CD4-positive, alpha-beta memory T cell (primary cell): ENCODE measurements at regions not wholly inside any gene's neighbourhood (a gene's known extent, or its start where the extent isn't known, plus 50 kb on each side); places are given as distances from the start of the nearest gene placed in this dataset.

Experiments used
- CTCF ChIA-PET: fragments of 350-600 bp; sonication (Branson Sonifier 250); formaldehyde crosslinking; loops from one replicate; lab custom pipeline; 2021; ENCODE audit warnings: inconsistent platforms; ENCODE audit not compliant: partially characterized antibody; lab: Charles Lee
- POLR2A ChIA-PET: fragments of 350-600 bp; sonication (Branson Sonifier 250); formaldehyde crosslinking; loops from one replicate; lab custom pipeline; 2021; ENCODE audit not compliant: partially characterized antibody; lab: Charles Lee
- DNase-seq, 5 donors: peaks; one replicate each; pipeline versions ENCODE4 v3.0.0 to v3.0.0-alpha.2; 2020 to 2022; ENCODE audit warnings: mixed read lengths in 1 of 5
- H3K27ac ChIP-seq: one replicate; pipeline ENCODE4 v1.7.0; 2013; ENCODE audit warnings: low read depth, low read length
- H3K27me3 ChIP-seq: 2 replicates; pipeline ENCODE4 v1.7.0; 2013; ENCODE audit warnings: mild to moderate bottlenecking, low read length, moderate library complexity; ENCODE audit not compliant: insufficient read depth
- H3K36me3 ChIP-seq: 2 replicates; pipeline ENCODE4 v1.7.0; 2013; ENCODE audit warnings: mild to moderate bottlenecking, low read length, moderate library complexity; ENCODE audit not compliant: insufficient read depth
- H3K4me1 ChIP-seq: 2 replicates; pipeline ENCODE4 v1.7.0; 2013; ENCODE audit warnings: mild to moderate bottlenecking, low read length, moderate library complexity; ENCODE audit not compliant: insufficient read depth
- H3K4me3 ChIP-seq, 2 donors: one replicate each; pipeline ENCODE4 v1.7.0; 2013; ENCODE audit warnings: low read length in 2 of 2, mild to moderate bottlenecking in 1 of 2
- H3K9me3 ChIP-seq, 2 donors: one replicate each; pipeline ENCODE4 v1.7.0; 2013; ENCODE audit warnings: low read length in 2 of 2, control low read depth in 1 of 2; ENCODE audit not compliant: control insufficient read depth in 1 of 2
- H3K27ac Mint-ChIP-seq, 7 donors: one replicate each; pipeline ENCODE4 v1.8.0; 2020 to 2021; ENCODE audit warnings: mixed read lengths in 7 of 7, mild to moderate bottlenecking in 6 of 7, inconsistent platforms in 3 of 7, moderate library complexity in 3 of 7
- H3K27me3 Mint-ChIP-seq, 2 donors: one replicate each; pipeline ENCODE4 v1.8.0; 2020 to 2021; ENCODE audit warnings: mixed read lengths in 2 of 2
- H3K36me3 Mint-ChIP-seq, 2 donors: one replicate each; pipeline ENCODE4 v1.8.0; 2020 to 2021; ENCODE audit warnings: mixed read lengths in 2 of 2, inconsistent platforms in 1 of 2, mild to moderate bottlenecking in 1 of 2
- H3K4me1 Mint-ChIP-seq, 4 donors: one replicate each; pipeline ENCODE4 v1.8.0; 2020 to 2021; ENCODE audit warnings: mixed read lengths in 4 of 4, mild to moderate bottlenecking in 1 of 4
- H3K4me3 Mint-ChIP-seq, 8 donors: one replicate each; pipeline ENCODE4 v1.8.0; 2020 to 2021; ENCODE audit warnings: mixed read lengths in 8 of 8, mild to moderate bottlenecking in 7 of 8, moderate library complexity in 6 of 8, inconsistent platforms in 3 of 8
- H3K9me3 Mint-ChIP-seq, 8 donors: one replicate each; pipeline ENCODE4 v1.8.0; 2020 to 2021; ENCODE audit warnings: mixed read lengths in 8 of 8, mild to moderate bottlenecking in 5 of 8, inconsistent platforms in 3 of 8, moderate library complexity in 1 of 8
- intact Hi-C: fragments of 100-400 bp; cut with micrococcal nuclease; formaldehyde crosslinking; loops from one replicate; pipeline ENCODE4 v1.15.1; 2023

DNA sequence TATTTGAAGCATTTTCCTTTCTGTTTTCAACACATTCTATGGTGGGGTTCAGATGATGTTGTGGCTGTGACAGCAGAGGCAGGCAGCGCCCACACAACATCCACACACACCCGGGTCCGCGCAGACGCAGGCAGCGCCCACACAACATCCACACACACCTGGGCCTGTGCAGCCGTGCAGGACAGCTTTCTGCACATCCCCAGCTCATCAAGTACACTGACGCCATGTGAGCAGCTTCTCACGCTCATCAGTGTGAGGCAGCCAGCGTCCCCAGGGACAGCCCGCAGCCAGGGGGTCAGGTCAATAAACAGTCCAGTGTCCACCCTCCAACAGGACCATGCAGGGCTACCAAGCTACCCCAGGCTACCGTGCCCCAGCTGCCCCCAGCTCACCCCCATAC, 272.8 kb upstream of the TCERG1L start:
- H3K9me3 ChIP-seq: no peaks in the 10 kb centered on the region
- peaks cover 0 to 3% (median 0%) of the 10 kb centered on the region in 8 donors for H3K9me3 Mint-ChIP-seq
- CTCF ChIA-PET: no interaction called here
- no peaks in the 10 kb centered on the region for H3K4me1 ChIP-seq
- H3K27me3 Mint-ChIP-seq: peaks cover 4% of the 10 kb centered on the region in 2 donors
- H3K27ac ChIP-seq: no peak overlapping the region
- no peak overlapping the region for H3K27ac Mint-ChIP-seq
- H3K4me1 Mint-ChIP-seq: no peaks in the 10 kb centered on the region
- no peak overlapping the region for H3K4me3 ChIP-seq
- H3K27me3 ChIP-seq: no peaks in the 10 kb centered on the region
- no peaks in the 10 kb centered on the region for H3K36me3 ChIP-seq
- no peak overlapping the region for H3K4me3 Mint-ChIP-seq
- no peaks in the 10 kb centered on the region for H3K36me3 Mint-ChIP-seq
- DNase-seq: no peak
- intact Hi-C loops: no loop called here
- POLR2A ChIA-PET: no interaction called here

GRCh38 chr10:131585761-131586160, 274.2 kb upstream of the TCERG1L start:
- Histone ChIP-seq H3K27ac (no peak overlapping the region), H3K9me3 (no peaks in the 10 kb centered on the region), H3K4me1 (no peaks in the 10 kb centered on the region), H3K27me3 (no peaks in the 10 kb centered on the region), H3K4me3 (no peak overlapping the region), H3K36me3 (no peaks in the 10 kb centered on the region)
- CTCF ChIA-PET: interaction anchor here (1.0 kb wide), 1 partner anchor 14 kb away, joined by 3 read pairs; no protein-coding TSS in a partner anchor
- no peaks in the 10 kb centered on the region for H3K36me3 Mint-ChIP-seq
- POLR2A ChIA-PET: no interaction called here
- intact Hi-C loops: no loop called here
- no peak for DNase-seq
- H3K27me3 Mint-ChIP-seq: peaks cover 4% of the 10 kb centered on the region in 2 donors
- no peak overlapping the region for H3K27ac Mint-ChIP-seq
- peaks cover 0 to 5% (median 0%) of the 10 kb centered on the region in 8 donors for H3K9me3 Mint-ChIP-seq
- H3K4me1 Mint-ChIP-seq: no peaks in the 10 kb centered on the region
- H3K4me3 Mint-ChIP-seq: no peak overlapping the region

DNA sequence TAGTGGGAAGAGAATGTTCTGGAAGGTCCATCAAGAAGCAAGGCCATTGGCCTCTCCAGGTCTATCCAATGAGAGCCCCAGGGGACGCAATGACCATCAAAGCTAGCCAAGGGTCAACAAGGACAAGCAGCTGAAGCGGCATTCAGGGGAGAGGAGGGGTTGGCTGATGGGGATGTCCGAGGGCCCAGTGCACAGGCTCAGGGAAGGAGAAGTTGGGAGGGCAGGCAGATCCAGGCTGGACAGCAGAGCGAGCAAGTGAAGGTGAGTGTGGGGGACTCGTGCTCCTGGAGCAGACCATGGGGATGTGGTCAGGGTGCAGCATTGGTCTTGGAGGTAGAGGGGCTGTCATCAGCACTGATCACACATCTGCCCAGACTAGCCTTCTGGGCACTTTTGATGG, 275.4 kb upstream of the TCERG1L start:
- no peak overlapping the region for H3K4me3 Mint-ChIP-seq
- no peaks in the 10 kb centered on the region for H3K9me3 ChIP-seq
- ChIA-PET CTCF (interaction anchor here (1.0 kb wide), 1 partner anchor 15 kb away, joined by 3 read pairs; no protein-coding TSS in a partner anchor), POLR2A (no interaction called here)
- peaks cover 4% of the 10 kb centered on the region in 2 donors for H3K27me3 Mint-ChIP-seq
- H3K4me1 ChIP-seq: no peaks in the 10 kb centered on the region
- no peaks in the 10 kb centered on the region for H3K36me3 ChIP-seq
- H3K36me3 Mint-ChIP-seq: no peaks in the 10 kb centered on the region
- no peak overlapping the region for H3K27ac Mint-ChIP-seq
- no peaks in the 10 kb centered on the region for H3K4me1 Mint-ChIP-seq
- no peak overlapping the region for H3K27ac ChIP-seq
- peaks cover 0 to 5% (median under 1%) of the 10 kb centered on the region in 8 donors for H3K9me3 Mint-ChIP-seq
- no peaks in the 10 kb centered on the region for H3K27me3 ChIP-seq
- no peak overlapping the region for H3K4me3 ChIP-seq
- DNase-seq: no peak
- intact Hi-C loops: no loop called here

DNA sequence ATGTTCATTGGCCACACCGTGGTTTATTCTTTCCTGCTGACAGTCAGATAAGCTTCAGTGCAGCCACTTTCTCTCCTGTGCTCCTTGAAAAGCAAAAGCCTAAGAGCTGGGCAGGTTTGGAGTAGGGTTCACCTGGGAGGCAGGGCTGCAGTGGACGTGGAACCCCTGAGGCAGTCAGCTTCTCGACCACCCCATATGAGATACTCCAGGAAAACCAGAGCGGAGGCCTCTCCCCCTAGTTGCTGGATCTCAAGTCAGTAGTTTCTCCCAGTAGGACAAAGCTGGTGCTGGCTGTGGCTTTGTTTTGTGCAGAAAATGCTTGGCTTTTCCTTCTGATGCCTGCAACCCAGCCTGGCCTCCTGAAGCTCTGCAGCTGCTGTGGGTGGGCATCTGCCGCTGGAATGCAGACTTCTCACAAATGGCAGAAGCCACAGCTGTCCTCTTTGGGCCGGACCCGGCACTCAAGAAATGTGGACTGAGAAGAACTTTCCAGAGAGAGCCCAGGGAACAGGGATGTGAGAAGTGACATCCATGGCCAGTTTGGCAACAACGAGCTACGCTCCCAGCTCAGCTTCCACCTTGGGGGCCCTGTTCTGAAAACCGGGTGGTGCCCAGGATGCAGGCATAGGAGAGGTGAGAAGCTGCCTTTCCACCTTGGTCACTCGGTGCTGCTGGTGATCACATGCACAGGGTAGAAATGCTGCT, 276.6 kb upstream of the TCERG1L start:
- H3K9me3 Mint-ChIP-seq: peaks cover 0 to 8% (median 3%) of the 10 kb centered on the region in 8 donors
- POLR2A ChIA-PET: no interaction called here
- no peak overlapping the region for H3K4me3 ChIP-seq
- no peaks in the 10 kb centered on the region for H3K9me3 ChIP-seq
- H3K27ac ChIP-seq: no peak overlapping the region
- H3K27me3 ChIP-seq: no peaks in the 10 kb centered on the region
- peaks cover 4% of the 10 kb centered on the region in 2 donors for H3K27me3 Mint-ChIP-seq
- no peak for DNase-seq
- no peak overlapping the region for H3K27ac Mint-ChIP-seq
- no peaks in the 10 kb centered on the region for H3K36me3 Mint-ChIP-seq
- no peaks in the 10 kb centered on the region for H3K36me3 ChIP-seq
- intact Hi-C loops: no loop called here
- H3K4me1 ChIP-seq: no peaks in the 10 kb centered on the region
- no peak overlapping the region for H3K4me3 Mint-ChIP-seq
- H3K4me1 Mint-ChIP-seq: no peaks in the 10 kb centered on the region
- CTCF ChIA-PET: no interaction called here

- no peaks in the 10 kb centered on the region for H3K36me3 Mint-ChIP-seq
- H3K27me3 Mint-ChIP-seq: peaks cover 4% of the 10 kb centered on the region in 2 donors
- H3K9me3 Mint-ChIP-seq: peaks cover 0 to 8% (median 3%) of the 10 kb centered on the region in 8 donors
- H3K4me3 Mint-ChIP-seq: no peak overlapping the region
- no peak overlapping the region for H3K27ac Mint-ChIP-seq
- no peaks in the 10 kb centered on the region for H3K27me3 ChIP-seq
- CTCF ChIA-PET: no interaction called here
- no peaks in the 10 kb centered on the region for H3K9me3 ChIP-seq
- no peaks in the 10 kb centered on the region for H3K36me3 ChIP-seq
- DNase-seq: no peak
- no peaks in the 10 kb centered on the region for H3K4me1 Mint-ChIP-seq
- H3K4me3 ChIP-seq: no peak overlapping the region
- POLR2A ChIA-PET: no interaction called here
- H3K27ac ChIP-seq: no peak overlapping the region
- H3K4me1 ChIP-seq: no peaks in the 10 kb centered on the region
- intact Hi-C loops: no loop called here
These were observed 277.2 kb upstream of the TCERG1L start for GRCh38 chr10:131588704-131589220.

DNA sequence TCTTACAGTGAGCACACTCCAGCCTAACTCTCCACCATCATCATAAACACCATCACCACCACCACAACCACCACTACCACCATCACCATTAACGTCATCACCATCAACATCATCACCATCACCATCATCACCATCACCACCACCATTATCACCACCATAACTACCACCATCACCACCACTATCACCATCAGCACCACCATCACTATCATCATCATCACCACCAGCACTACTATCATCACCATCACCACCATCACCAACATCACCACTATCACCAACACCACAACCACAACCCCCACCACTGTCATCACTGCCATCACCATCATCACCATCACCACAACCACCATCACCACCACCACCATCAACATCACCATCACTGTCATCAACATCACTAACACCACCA, 279.0 kb upstream of the TCERG1L start:
- no peak overlapping the region for H3K27ac Mint-ChIP-seq
- Histone ChIP-seq H3K27ac (no peak overlapping the region), H3K4me3 (no peak overlapping the region), H3K27me3 (no peaks in the 10 kb centered on the region), H3K4me1 (no peaks in the 10 kb centered on the region), H3K36me3 (no peaks in the 10 kb centered on the region), H3K9me3 (no peaks in the 10 kb centered on the region)
- peaks cover 2 to 3% of the 10 kb centered on the region in 2 donors for H3K27me3 Mint-ChIP-seq
- H3K9me3 Mint-ChIP-seq: peaks cover 0 to 7% (median 3%) of the 10 kb centered on the region in 8 donors
- H3K36me3 Mint-ChIP-seq: no peaks in the 10 kb centered on the region
- H3K4me3 Mint-ChIP-seq: no peak overlapping the region
- POLR2A ChIA-PET: no interaction called here
- DNase-seq: no peak
- intact Hi-C loops: no loop called here
- H3K4me1 Mint-ChIP-seq: no peaks in the 10 kb centered on the region
- CTCF ChIA-PET: no interaction called here

GRCh38 chr10:131591936-131592335, 280.4 kb upstream of the TCERG1L start:
- Mint-ChIP-seq H3K4me3 (no peak overlapping the region), H3K27ac (no peak overlapping the region), H3K27me3 (peaks cover 0 to 1% of the 10 kb centered on the region in 2 donors), H3K4me1 (no peaks in the 10 kb centered on the region), H3K9me3 (peaks cover 0 to 4% (median 2%) of the 10 kb centered on the region in 8 donors), H3K36me3 (no peaks in the 10 kb centered on the region)
- H3K4me1 ChIP-seq: no peaks in the 10 kb centered on the region
- H3K9me3 ChIP-seq: no peaks in the 10 kb centered on the region
- no peak overlapping the region for H3K4me3 ChIP-seq
- H3K27me3 ChIP-seq: no peaks in the 10 kb centered on the region
- CTCF ChIA-PET: no interaction called here
- no peak for DNase-seq
- no peak overlapping the region for H3K27ac ChIP-seq
- no peaks in the 10 kb centered on the region for H3K36me3 ChIP-seq
- intact Hi-C loops: no loop called here
- POLR2A ChIA-PET: no interaction called here
